ENCODE measurements at regions not wholly inside any gene's neighbourhood (a gene's known extent, or its start where the extent isn't known, plus 50 kb on each side); places are given as distances from the start of the nearest gene placed in this dataset.

- CTCF ChIA-PET: no interaction called here
- intact Hi-C loops (cut with micrococcal nuclease) (no loop called here), dilution Hi-C loops (cut with MboI; ENCODE audit: extremely low pct_ligation_motif_present, low sequenced_read_pairs) (no loop called here)
- H3K9me1 ChIP-seq (replicated peaks; ENCODE audit: control insufficient read depth, extremely low read depth, insufficient read depth, low read length): no peaks in the 10 kb centered on the region
- H3K27ac ChIP-seq (ENCODE audit: insufficient read depth, low read depth, low read length): no peak overlapping the region
- no peaks in the 10 kb centered on the region for H3K9me3 ChIP-seq (replicated peaks; ENCODE audit: control insufficient read depth, insufficient read depth, low read length)
- H3K4me3 ChIP-seq (replicated peaks in 1 of 3; ENCODE audit: insufficient read depth in 1 of 3, low read depth in 1 of 3, low read length in 3 of 3): no peak overlapping the region
- no peaks in the 10 kb centered on the region for H3K79me2 ChIP-seq (ENCODE audit: control insufficient read depth, insufficient read depth, low read length)
- DNase-seq (ENCODE audit: low read depth, low spot score): no peak
- no peak overlapping the region for H3K9ac ChIP-seq (replicated peaks; ENCODE audit: extremely low read depth, insufficient read depth, low read length)
- H4K20me1 ChIP-seq (replicated peaks; ENCODE audit: control insufficient read depth, extremely low read depth, insufficient read depth, low read length): no peaks in the 10 kb centered on the region
- FAIRE-seq: no peak
- H3K27me3 ChIP-seq (ENCODE audit: control insufficient read depth in 2 of 2, insufficient read depth in 2 of 2, low read length in 2 of 2): no peaks in the 10 kb centered on the region
- no peaks in the 10 kb centered on the region for H3K36me3 ChIP-seq (ENCODE audit: control insufficient read depth in 2 of 2, extremely low read depth in 1 of 2, insufficient read depth in 2 of 2, low read length in 2 of 2)
- no peak overlapping the region for H3K4me2 ChIP-seq (ENCODE audit: insufficient read depth, low read length)
- H3K4me1 ChIP-seq (ENCODE audit: control insufficient read depth, extremely low read depth, insufficient read depth, low read length): no peaks in the 10 kb centered on the region
- TF ChIP-seq GATA2 (IDR thresholded peaks at IDR 0.05; ENCODE audit: insufficient read depth, insufficient read length, low read depth, low read length) (no peak), MYC (IDR thresholded peaks at IDR 0.05; ENCODE audit: low read depth, low read length) (no peak), FOS (IDR thresholded peaks at IDR 0.05; ENCODE audit: borderline replicate concordance, insufficient read depth, low read length) (no peak), CTCF (IDR thresholded peaks at IDR 0.05; ENCODE audit: extremely low read depth in 1 of 2, insufficient read depth in 1 of 2, low read depth in 1 of 2, low read length in 2 of 2) (no peak), MAX (IDR thresholded peaks at IDR 0.05; ENCODE audit: insufficient read depth, insufficient read length) (no peak), POLR2A (IDR thresholded peaks at IDR 0.05; ENCODE audit: low read depth, low read length) (no peak), POLR2AphosphoS5 (IDR thresholded peaks at IDR 0.05; ENCODE audit: insufficient read depth, low read depth, low read length) (no peak), EZH2 (IDR thresholded peaks at IDR 0.05; ENCODE audit: borderline replicate concordance, low read depth, low read length, severe bottlenecking) (no peak), JUN (IDR thresholded peaks at IDR 0.05; ENCODE audit: borderline replicate concordance, insufficient read depth, insufficient read length, low read depth) (no peak)
- POLR2A ChIA-PET: no interaction called here
- no peak overlapping the region for H2AFZ ChIP-seq (ENCODE audit: low read depth, low read length)
- BruUV-seq (replicated peaks): no TSS peak
Observed at GRCh38 chr5:168118042-168118668, 173.3 kb upstream of the WWC1 start.

All from endothelial cell of umbilical vein (primary cell).